H1 (cell line): ENCODE measurements at regions not wholly inside any gene's neighbourhood (a gene's known extent, or its start where the extent isn't known, plus 50 kb on each side); places are given as distances from the start of the nearest gene placed in this dataset.

Experiments
- CHD7 ChIP-seq: fragments of 300-600 bp; sonication (generic); IDR thresholded peaks from 2 replicates; pipeline ENCODE4 v1.7.1; 2012; ENCODE audit warnings: low read length, moderate library complexity, mild to moderate bottlenecking, inconsistent platforms; ENCODE audit not compliant: insufficient replicate concordance

- TF ChIP-seq CHD7, result no peak
Observed at GRCh38 chr1:71166178-71167173, 85.6 kb upstream of the ZRANB2 start (continued).
